ENCODE measurements at regions not wholly inside any gene's neighbourhood (a gene's known extent, or its start where the extent isn't known, plus 50 kb on each side); places are given as distances from the start of the nearest gene placed in this dataset.
A peak's percentile ranks its signal among the peaks of the same experiment; 100 is the strongest.

GRCh38 chr2:151030663-151031230, 230.9 kb downstream of the RBM43 start:
- DNase-seq = no peak

- peak; percentile 88 for DNase-seq
Observed at GRCh38 chr2:151029406-151030157, 232.1 kb downstream of the RBM43 start.

- no peak for DNase-seq
Observed at GRCh38 chr2:151028691-151029176, 232.9 kb downstream of the RBM43 start.

DNA sequence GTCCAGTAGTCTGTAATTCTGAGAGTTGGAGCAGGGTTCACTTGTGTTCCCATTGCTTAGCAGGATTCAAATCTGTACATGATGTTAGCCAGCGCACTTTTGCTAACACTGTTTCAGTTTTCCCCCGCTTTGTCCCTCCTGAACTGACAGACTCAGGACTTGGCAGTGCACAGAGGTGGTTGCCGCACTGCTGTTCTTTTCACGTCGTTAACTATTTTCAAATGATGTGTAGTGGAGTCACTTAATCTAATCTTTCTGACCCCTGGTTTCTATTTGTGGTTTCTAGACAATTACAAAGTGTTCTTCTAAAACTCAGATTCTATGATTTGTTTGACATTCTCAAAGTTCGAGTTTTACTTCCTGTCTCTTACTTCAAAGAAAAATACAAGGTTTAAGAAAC, 234.5 kb downstream of the RBM43 start:
- no peak for DNase-seq

- DNase-seq = no peak
Observed at GRCh38 chr2:151025816-151026215, 235.8 kb downstream of the RBM43 start.

- DNase-seq = no peak
Observed at GRCh38 chr2:151024696-151025251, 236.9 kb downstream of the RBM43 start.

- no peak for DNase-seq
Observed at GRCh38 chr2:151021747-151022452, 239.8 kb downstream of the RBM43 start.

DNA sequence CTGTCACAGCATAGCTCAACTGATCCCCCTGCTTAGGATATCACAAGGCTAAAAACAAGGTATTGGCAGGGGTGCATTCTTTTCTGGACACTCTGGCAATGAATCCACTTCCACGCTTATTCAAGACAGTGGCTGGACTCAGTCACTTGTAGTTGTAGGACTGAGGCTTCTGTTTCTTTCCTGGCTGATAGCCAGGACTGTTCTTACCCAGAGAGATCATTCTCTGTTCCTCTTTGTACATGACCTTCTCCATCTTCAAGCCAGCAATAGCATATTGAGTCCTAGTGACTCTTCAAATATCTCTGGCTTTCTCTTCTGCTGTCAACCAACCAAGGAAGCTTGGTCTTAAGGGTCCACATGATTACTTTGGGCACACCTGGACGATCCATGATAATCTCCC, 241.3 kb downstream of the RBM43 start:
- DNase-seq = no peak

DNA sequence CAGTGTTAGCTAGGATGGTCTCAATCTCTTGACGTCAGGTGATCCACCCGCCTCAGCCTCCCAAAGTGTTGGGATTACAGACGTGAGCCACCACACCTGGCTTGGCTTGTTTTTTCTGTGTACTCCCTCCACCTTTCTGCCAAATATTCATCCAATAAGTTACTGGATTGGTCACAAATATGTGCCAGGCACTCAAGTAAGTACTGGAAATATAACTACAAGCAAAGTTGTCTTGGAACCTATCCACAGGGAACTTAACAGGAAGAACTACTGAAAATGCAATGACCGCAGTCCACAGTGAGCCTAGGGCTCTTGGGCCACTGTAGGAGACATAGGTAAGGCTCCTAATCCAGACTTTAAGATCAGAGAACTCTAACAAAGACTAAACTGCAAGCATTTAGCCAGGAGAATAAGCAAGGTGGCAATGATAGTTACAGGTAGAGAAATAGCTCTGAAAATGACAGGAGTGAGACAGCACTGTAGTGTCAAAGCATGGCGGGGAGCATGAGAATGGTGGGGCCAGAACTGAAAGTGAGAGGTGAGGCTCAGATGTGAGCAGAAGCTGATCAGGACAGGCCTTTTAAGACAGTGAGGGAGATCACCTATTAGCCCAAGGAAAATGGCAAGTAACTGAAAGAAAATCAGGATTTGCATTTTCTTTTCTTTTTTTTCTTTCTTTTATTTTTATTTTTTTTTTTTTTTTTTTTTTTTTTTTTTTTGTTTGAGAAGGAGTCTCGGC, 252.1 kb downstream of the RBM43 start:
- no peak for DNase-seq

GRCh38 chr2:151007365-151007764, 254.3 kb downstream of the RBM43 start:
- DNase-seq = no peak

GRCh38 chr2:151002959-151003600, 258.6 kb downstream of the RBM43 start:
- DNase-seq = no peak

DNA sequence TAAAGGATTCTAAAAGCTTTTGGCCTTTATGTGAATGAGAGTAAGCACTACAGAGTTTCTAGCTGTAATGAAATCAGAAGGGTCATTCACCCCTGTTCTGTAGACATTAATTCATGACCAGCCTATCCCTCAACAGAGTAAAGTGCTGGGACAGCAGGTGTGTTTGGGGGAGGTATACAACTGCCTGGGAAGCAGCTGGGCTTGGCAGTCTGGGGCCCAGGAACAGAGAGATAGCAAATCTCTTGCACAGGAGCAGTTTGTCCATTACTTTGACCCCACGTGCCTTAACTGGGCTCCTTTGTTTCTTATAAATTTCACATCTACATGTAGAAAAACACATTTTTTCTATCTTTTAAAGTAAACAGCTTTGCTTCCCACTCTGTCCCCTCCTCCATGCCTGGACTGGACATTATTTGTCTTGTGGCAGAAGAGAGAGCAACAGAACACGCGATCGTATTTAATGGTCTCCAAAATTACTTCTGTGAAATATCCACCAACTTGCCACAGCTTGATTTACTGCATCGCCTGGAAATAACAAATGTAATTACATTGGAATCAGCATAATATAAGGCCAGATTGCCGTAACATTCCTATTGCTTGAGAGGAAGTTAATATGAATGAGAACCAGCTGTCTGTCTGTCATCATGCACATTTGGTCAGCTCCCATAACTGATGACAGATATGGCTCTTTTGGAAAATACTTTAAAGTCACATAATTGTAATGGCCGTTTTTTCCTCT, 263.8 kb downstream of the RBM43 start:
- DNase-seq = peak; percentile 96

- peak; percentile 69 for DNase-seq
Observed at GRCh38 chr2:150997066-150997465, 264.6 kb downstream of the RBM43 start.

GRCh38 chr2:150994076-150994475, 267.6 kb downstream of the RBM43 start:
- peak; percentile 75 for DNase-seq

GRCh38 chr2:150989969-150990368, 271.7 kb downstream of the RBM43 start:
- no peak for DNase-seq

DNA sequence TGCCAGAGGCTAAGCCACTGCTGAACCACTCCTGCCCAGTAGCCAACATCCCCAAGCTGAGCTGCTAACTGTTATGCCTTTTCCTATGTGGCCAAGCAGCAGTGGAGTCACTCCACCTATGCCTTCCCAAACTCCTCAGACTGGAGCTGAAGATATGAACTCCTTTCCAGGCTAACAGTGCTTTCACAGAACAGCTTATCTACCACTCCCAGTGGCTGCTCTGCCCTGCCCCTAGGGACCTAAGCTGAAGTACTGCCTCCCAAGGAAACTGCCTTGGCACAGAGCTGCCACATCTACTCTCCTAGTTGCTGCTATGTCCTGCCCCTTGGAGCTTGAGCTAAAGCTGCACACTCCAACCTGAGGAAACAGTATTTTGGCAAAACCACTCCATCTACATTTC, 275.9 kb downstream of the RBM43 start:
- DNase-seq = no peak

- no peak for DNase-seq
Observed at GRCh38 chr2:150983314-150983897, 278.3 kb downstream of the RBM43 start.

- DNase-seq = peak; percentile 57
Observed at GRCh38 chr2:150981826-150982225, 279.8 kb downstream of the RBM43 start.

- DNase-seq = no peak
Observed at GRCh38 chr2:150978053-150978452, 283.6 kb downstream of the RBM43 start.

DNA sequence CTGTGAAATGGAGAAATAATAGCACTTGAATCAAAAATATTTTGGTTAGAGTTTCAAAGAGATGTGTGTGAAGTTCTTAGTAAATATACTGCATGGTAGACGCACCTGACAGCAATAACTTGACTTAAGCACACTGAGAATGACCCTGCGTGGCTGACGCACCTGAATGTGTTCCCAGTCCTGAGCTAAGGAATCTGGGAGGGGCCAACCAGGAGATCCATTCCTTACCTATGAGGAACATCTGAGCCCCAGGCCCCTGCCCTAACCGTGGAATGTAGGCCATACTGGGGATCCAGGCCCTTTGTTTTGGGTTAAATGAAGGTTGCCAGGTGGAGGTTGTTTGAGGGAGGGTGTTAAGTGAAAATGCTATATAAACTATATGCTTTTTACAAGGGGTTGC, 284.4 kb downstream of the RBM43 start:
- no peak for DNase-seq

DNA sequence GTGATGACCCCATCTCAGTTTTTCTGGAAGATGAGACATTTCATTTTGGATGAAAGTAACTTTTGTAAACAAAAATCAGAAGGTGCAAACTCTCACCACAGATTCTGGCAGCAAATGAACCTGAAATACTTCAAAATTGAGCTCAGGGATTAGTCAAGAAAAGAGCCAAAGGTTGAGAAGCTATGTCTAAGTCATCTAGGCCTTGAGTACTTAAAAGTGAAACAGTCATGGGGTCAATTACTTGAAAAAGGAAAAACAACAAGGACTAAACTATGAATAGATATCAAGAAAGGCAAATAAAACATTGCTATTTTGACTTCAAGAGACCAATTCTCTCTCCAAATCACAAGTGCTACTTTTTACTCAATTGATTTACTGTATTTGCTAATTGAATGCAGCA, 285.1 kb downstream of the RBM43 start:
- DNase-seq = no peak
